ENCODE measurements at regions not wholly inside any gene's neighbourhood (a gene's known extent, or its start where the extent isn't known, plus 50 kb on each side); places are given as distances from the start of the nearest gene placed in this dataset.

GRCh38 chr4:83692028-83692427 is 156.1 kb downstream of the GPAT3 start:
- no peak for DNase-seq

DNA sequence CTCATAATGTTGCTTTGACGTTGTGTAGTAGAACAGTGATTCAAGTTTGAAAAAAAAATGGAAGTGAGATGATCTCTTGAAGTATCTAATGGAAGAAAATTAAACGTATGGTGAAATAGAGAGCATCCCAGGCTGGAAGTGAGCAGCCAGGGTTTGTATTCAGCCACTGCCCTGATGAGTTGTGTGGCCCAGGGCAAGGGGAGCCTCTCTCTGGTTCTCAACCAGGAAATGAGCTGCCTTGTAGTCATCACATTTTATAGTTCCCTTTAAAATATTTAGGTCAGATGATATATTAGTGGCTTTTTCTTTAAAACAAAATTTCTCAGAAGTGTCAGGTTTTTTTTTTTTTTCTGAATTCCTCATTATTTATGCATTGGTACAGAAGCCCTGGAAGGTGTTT is 150.3 kb downstream of the GPAT3 start:
- DNase-seq = no peak

DNA sequence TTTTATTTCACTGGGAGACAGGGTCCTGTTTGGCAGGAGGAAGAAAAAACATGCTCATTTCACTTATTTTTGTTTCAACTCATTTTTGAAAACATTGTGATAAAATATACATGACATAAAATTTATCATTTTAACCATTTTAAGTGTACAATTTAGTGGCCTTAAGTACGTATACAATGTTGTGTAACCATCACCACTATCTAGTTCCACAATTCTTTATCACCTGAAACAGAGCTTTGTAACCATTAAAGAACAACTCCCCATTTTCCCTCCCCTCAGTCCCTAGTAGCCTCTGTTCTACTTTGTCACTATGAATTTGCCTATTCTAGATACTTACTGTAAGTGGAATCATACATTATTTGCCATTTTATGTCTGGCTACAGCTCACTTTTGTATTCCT is 143.8 kb downstream of the GPAT3 start:
- DNase-seq = no peak

DNA sequence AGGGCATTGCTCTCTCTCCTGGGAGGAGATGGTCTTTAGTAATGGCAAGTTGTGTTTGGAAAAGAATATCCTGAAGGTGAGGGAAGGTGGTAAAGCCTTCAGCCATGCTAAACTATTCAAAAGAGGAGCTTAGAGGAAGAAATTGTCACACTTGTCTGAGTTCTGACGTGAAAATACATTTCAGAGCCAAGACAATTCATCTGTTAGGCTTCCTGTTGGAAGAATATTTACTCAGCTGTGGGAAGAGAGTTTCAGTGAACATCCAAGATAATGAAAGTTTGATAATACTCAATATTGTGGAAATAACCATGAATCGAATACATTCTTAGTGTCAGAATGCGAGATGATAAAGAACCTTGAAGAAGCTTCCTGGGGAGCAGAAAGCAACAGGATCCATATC is 143.3 kb downstream of the GPAT3 start:
- no peak for DNase-seq

- no peak for DNase-seq
Observed at GRCh38 chr4:83677656-83678055, 141.7 kb downstream of the GPAT3 start.

DNA sequence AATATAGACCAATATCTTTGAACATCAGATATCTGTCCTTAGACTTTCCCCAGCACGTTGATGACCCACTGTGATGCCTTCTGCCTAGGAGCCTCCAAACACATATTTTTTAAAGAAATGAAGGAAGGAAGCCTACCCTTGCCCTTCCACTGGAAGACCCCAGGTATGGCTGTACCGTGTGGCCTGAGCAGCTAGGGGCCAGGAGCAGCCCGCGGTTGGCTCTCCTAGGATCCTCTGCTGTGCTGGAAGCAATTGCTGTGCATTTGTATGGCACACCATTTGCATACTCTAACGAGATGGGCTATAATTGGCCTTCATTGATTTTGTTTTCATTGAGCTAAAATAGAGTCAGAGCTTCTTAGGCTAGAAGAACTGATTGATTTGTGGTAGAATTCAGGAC is 128.8 kb downstream of the GPAT3 start:
- DNase-seq = no peak

DNA sequence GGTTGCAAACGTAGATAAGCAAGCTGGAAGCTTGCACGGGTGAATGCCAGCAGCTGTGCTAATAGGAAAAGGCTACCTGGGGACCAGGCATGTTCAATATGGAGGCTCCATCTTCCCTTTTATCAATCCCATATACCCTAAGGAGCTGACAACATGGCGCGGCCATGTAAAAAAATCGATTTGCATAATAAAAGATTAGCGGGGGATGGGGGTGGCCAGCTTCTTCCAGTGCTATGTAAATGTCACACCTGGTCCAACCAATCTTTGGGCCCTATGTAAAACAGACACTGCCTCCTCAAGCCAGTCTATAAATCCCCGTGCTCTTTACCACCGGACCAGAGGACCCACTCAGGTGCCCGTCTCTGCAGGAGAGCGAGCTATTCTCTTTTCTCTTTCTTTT is 128.2 kb downstream of the GPAT3 start:
- DNase-seq = no peak

- no peak for DNase-seq
Observed at GRCh38 chr4:83662204-83662603, 126.3 kb downstream of the GPAT3 start.

- DNase-seq = no peak
Observed at GRCh38 chr4:83661359-83661758, 125.5 kb downstream of the GPAT3 start.

DNA sequence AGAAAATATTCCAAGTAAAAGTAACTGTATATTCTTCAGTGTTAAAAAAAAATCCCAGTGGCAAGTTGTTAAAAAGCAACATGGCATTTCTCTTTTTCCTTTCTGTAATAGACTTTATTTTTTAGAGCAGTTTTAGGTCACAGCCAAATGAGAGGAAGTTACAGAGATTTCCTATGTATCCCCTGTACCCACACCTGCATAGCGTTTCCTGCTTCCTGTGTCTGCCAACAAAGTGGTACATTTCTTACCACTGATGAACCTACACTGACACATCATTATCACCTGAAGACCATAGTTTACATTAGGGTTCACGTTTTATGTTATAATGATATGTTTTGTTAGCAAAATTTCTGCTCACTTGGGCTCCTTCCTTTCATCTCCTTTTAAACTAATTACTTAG is 124.7 kb downstream of the GPAT3 start:
- DNase-seq = no peak

DNA sequence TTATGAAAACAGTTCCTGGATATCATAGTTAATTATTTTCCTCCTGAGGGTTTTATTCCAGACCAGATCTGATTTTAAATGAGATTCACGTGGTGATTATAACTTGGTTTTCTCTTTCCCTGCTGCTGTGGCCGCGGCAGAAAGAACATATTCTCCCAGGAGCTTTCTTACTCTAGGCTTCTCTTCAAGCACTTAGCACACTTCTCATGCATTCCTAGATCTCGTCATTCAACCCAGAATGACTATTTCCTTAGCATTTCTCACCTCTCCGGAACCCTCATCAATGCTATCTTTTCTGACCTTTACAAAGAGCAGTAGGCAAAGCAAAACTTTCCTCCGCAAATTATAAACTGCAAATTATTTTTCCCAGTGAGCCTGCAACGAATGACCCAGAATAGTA is 122.9 kb downstream of the GPAT3 start:
- no peak for DNase-seq

- no peak for DNase-seq
Observed at GRCh38 chr4:83657336-83657735, 121.4 kb downstream of the GPAT3 start.

All from inflammatory macrophage treated with lipopolysaccharide for 4 hours (primary cell).